ENCODE measurements at regions not wholly inside any gene's neighbourhood (a gene's known extent, or its start where the extent isn't known, plus 50 kb on each side); places are given as distances from the start of the nearest gene placed in this dataset.
A peak's percentile ranks its signal among the peaks of the same experiment; 100 is the strongest.

DNA sequence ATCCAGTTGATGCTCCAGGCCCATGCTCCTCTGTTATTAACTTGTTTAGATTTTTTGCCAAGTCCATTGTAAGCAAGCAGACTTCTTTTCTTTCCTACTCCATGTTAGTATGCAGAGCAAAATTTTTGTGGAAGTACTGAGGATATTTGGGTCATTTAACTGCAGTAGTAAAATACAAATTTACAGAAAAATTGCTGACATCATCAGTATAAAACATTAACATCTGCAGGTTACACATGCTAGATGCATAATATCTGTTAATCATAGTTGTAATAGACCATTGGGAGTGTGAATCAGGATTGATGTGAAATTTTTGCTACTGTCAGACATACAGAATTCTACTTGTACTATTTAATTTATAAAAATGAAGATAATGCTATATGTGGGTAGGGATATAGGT is 454.1 kb upstream of the CXorf51B start:
- TF ChIP-seq MXI1 (IDR thresholded peaks at IDR 0.05; ENCODE audit: borderline replicate concordance, low read depth, low read length) (no peak), CEBPB (IDR thresholded peaks at IDR 0.05; ENCODE audit: low read depth, low read length) (no peak), MAZ (IDR thresholded peaks at IDR 0.05; ENCODE audit: borderline replicate concordance, low read depth, low read length) (no peak), POLR2A (IDR thresholded peaks at IDR 0.05; ENCODE audit: low read depth, low read length) (no peak), MAFK (IDR thresholded peaks at IDR 0.05; ENCODE audit: low read depth, low read length) (peak; percentile 97), FOS (IDR thresholded peaks at IDR 0.05; ENCODE audit: low read depth, low read length) (no peak), SMC3 (IDR thresholded peaks at IDR 0.05; ENCODE audit: low read depth, low read length) (no peak)
- TF ChIP-seq, protein P1, sequence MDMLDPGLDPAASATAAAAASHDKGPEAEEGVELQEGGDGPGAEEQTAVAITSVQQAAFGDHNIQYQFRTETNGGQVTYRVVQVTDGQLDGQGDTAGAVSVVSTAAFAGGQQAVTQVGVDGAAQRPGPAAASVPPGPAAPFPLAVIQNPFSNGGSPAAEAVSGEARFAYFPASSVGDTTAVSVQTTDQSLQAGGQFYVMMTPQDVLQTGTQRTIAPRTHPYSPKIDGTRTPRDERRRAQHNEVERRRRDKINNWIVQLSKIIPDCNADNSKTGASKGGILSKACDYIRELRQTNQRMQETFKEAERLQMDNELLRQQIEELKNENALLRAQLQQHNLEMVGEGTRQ (IDR thresholded peaks at IDR 0.05; ENCODE audit: low read depth, low read length): no peak
- no peak overlapping the region for H3K9ac ChIP-seq (ENCODE audit: low read depth, low read length)
- ChIA-PET POLR2A (ENCODE audit: unreplicated experiment) (no interaction called here), CTCF (no interaction called here)
- H3K14ac ChIP-seq (replicated peaks; ENCODE audit: low read depth, low read length): no peak overlapping the region
- intact Hi-C loops (cut with micrococcal nuclease): no loop called here
- no peak overlapping the region for H3K4me3 ChIP-seq (ENCODE audit: insufficient read depth, low read depth, low read length)
- no peak overlapping the region for H4K8ac ChIP-seq (ENCODE audit: low read depth in 2 of 2, low read length in 2 of 2)
- DNase-seq: no peak
- H3K18ac ChIP-seq (ENCODE audit: low read depth, low read length): no peak overlapping the region
- H4K20me1 ChIP-seq (ENCODE audit: insufficient read depth, low read length): no peaks in the 10 kb centered on the region
- no peaks in the 10 kb centered on the region for H3K9me1 ChIP-seq (ENCODE audit: insufficient read depth, low read length)
- H3K4me1 ChIP-seq (ENCODE audit: control insufficient read depth, insufficient read depth, low read length): no peaks in the 10 kb centered on the region
- no peak overlapping the region for H2AFZ ChIP-seq (replicated peaks; ENCODE audit: low read length, poor library complexity)
- dilution Hi-C loops (cut with HindIII; ENCODE audit: low sequenced_read_pairs, unreplicated experiment): no loop called here
- BruUV-seq (replicated peaks): no TSS peak
- no peak overlapping the region for H2BK15ac ChIP-seq (ENCODE audit: low read depth, low read length)
- H4K91ac ChIP-seq (ENCODE audit: insufficient read depth, low read depth, low read length): no peak overlapping the region
- H2BK20ac ChIP-seq (ENCODE audit: low read depth, low read length): no peak overlapping the region
- no peak overlapping the region for H3K4ac ChIP-seq (ENCODE audit: low read depth, low read length)
- H2BK5ac ChIP-seq (ENCODE audit: low read depth, low read length, poor library complexity, severe bottlenecking): no peak overlapping the region
- H3K36me3 ChIP-seq (ENCODE audit: control insufficient read depth, insufficient read depth, low read length): no peaks in the 10 kb centered on the region
- H3K27ac ChIP-seq (ENCODE audit: insufficient read depth, low read length): no peak overlapping the region
- H3K4me2 ChIP-seq (ENCODE audit: low read depth, low read length): no peak overlapping the region
- ATAC-seq (ENCODE audit: low read depth): no peak
- H3K56ac ChIP-seq (ENCODE audit: extremely low read depth, insufficient read depth, low read length): no peak overlapping the region
- H3K23ac ChIP-seq (ENCODE audit: low read depth, low read length): no peak overlapping the region
- no peak overlapping the region for H2BK120ac ChIP-seq (ENCODE audit: low read depth, low read length)
- peaks cover 2% of the 10 kb centered on the region; the same call in 1 of the 2 replicates for H3K9me3 ChIP-seq (ENCODE audit: control insufficient read depth, insufficient read depth, low read length)
- no peak overlapping the region for H2AK5ac ChIP-seq (ENCODE audit: low read depth, low read length)
- no peak overlapping the region for H2AK9ac ChIP-seq (replicated peaks; ENCODE audit: low read depth, low read length, poor library complexity)
- H3K79me1 ChIP-seq (ENCODE audit: low read depth in 1 of 2, low read length in 2 of 2): no peaks in the 10 kb centered on the region
- H3K27me3 ChIP-seq (ENCODE audit: control insufficient read depth, insufficient read depth, low read length): no peaks in the 10 kb centered on the region
- no peak overlapping the region for H4K5ac ChIP-seq (ENCODE audit: low read depth, low read length)
- in situ Hi-C loops (cut with MboI; ENCODE audit: low sequenced_read_pairs): no loop called here

Data from IMR-90 (cell line).